Astrocyte (in vitro differentiated cells and primary cell): ENCODE measurements at regions not wholly inside any gene's neighbourhood (a gene's known extent, or its start where the extent isn't known, plus 50 kb on each side); places are given as distances from the start of the nearest gene placed in this dataset.

ENCODE experiments used
- DNase-seq: peaks from one replicate; pipeline ENCODE4 v3.0.0-alpha.2; 2010; ENCODE audit warnings: low read depth
- FAIRE-seq: peaks from 2 replicates; lab custom pipeline; 2011; peaks lifted over from hg19 to GRCh38; lab: Jason Lieb, UNC
- H2AFZ ChIP-seq: 2 replicates; pipeline ENCODE4 v1.6.0; 2012; ENCODE audit warnings: low read depth, low read length, inconsistent platforms
- H3K27ac ChIP-seq: 2 replicates; pipeline ENCODE4 v1.5.1; 2011; ENCODE audit warnings: low read depth, low read length, inconsistent platforms
- H3K27me3 ChIP-seq: 2 replicates; pipeline ENCODE4 v1.6.0; 2011; ENCODE audit warnings: low read length, inconsistent platforms; ENCODE audit not compliant: insufficient read depth
- H3K36me3 ChIP-seq: 2 replicates; pipeline ENCODE4 v1.5.1; 2011; ENCODE audit warnings: low read length, inconsistent platforms; ENCODE audit not compliant: insufficient read depth
- H3K4me1 ChIP-seq: 2 replicates; pipeline ENCODE4 v1.5.1; 2011; ENCODE audit warnings: low read length, inconsistent platforms; ENCODE audit not compliant: insufficient read depth
- H3K4me2 ChIP-seq: 2 replicates; pipeline ENCODE4 v1.6.0; 2012; ENCODE audit warnings: low read length, inconsistent platforms
- H3K4me3 ChIP-seq: 2 replicates; pipeline ENCODE4 v1.5.1; 2011; ENCODE audit warnings: low read depth, mild to moderate bottlenecking, low read length, inconsistent platforms; ENCODE audit not compliant: insufficient read depth
- H3K79me2 ChIP-seq: 2 replicates; pipeline ENCODE4 v1.6.0; 2012; ENCODE audit warnings: mild to moderate bottlenecking, low read length, inconsistent platforms; ENCODE audit not compliant: insufficient read depth
- H3K9ac ChIP-seq: 2 replicates; pipeline ENCODE4 v1.6.0; 2012; ENCODE audit warnings: mild to moderate bottlenecking, low read length, inconsistent platforms
- H3K9me3 ChIP-seq: 2 replicates; pipeline ENCODE4 v1.5.1; 2012; ENCODE audit warnings: low read depth, mild to moderate bottlenecking, low read length, inconsistent platforms; ENCODE audit not compliant: insufficient read depth
- H4K20me1 ChIP-seq: 2 replicates; pipeline ENCODE4 v1.6.0; 2012; ENCODE audit warnings: low read length, inconsistent platforms; ENCODE audit not compliant: insufficient read depth
- H3K27ac Mint-ChIP-seq: one replicate; pipeline ENCODE4 v1.8.0; 2021; ENCODE audit warnings: mild to moderate bottlenecking, mixed read lengths; ENCODE audit not compliant: unreplicated experiment
- H3K27me3 Mint-ChIP-seq: one replicate; pipeline ENCODE4 v1.8.0; 2021; ENCODE audit warnings: low read depth, mixed read lengths; ENCODE audit not compliant: unreplicated experiment
- H3K36me3 Mint-ChIP-seq: one replicate; pipeline ENCODE4 v1.8.0; 2021; ENCODE audit warnings: low read depth, mixed read lengths; ENCODE audit not compliant: unreplicated experiment
- H3K4me1 Mint-ChIP-seq: one replicate; pipeline ENCODE4 v1.8.0; 2021; ENCODE audit warnings: low read depth, mixed read lengths; ENCODE audit not compliant: unreplicated experiment
- H3K4me3 Mint-ChIP-seq: one replicate; pipeline ENCODE4 v1.8.0; 2021; ENCODE audit warnings: mild to moderate bottlenecking, moderate library complexity, mixed read lengths; ENCODE audit not compliant: unreplicated experiment
- H3K9me3 Mint-ChIP-seq: one replicate; pipeline ENCODE4 v1.8.0; 2021; ENCODE audit warnings: mild to moderate bottlenecking, mixed read lengths; ENCODE audit not compliant: unreplicated experiment
- EZH2 ChIP-seq: IDR thresholded peaks from 2 replicates; pipeline ENCODE4 v1.6.1; 2012; ENCODE audit warnings: mild to moderate bottlenecking, low read length, inconsistent platforms; ENCODE audit not compliant: insufficient read depth
- TF ChIP-seq, protein P1 (sequence below): IDR thresholded peaks from 2 replicates; pipeline ENCODE4 v1.5.1; 2011; ENCODE audit warnings: low read depth, mild to moderate bottlenecking, inconsistent platforms, low read length, moderate library complexity; ENCODE audit not compliant: insufficient read depth

GRCh38 chr7:24501009-24501408, 72.2 kb upstream of the PALS2 start:
- no peak overlapping the region for H2AFZ ChIP-seq

GRCh38 chr7:24501443-24502134, 71.7 kb upstream of the PALS2 start:
- H4K20me1 ChIP-seq: no peaks in the 10 kb centered on the region
- H3K4me3 Mint-ChIP-seq: no peak overlapping the region
- no peak overlapping the region for H2AFZ ChIP-seq
- no peak overlapping the region for H3K9ac ChIP-seq
- H3K9me3 Mint-ChIP-seq: no peaks in the 10 kb centered on the region
- DNase-seq: no peak
- FAIRE-seq: no peak
- no peak overlapping the region for H3K4me3 ChIP-seq
- peaks cover 2% of the 10 kb centered on the region for H3K27me3 Mint-ChIP-seq
- H3K36me3 ChIP-seq: no peaks in the 10 kb centered on the region
- no peaks in the 10 kb centered on the region for H3K4me1 ChIP-seq
- no peaks in the 10 kb centered on the region for H3K27me3 ChIP-seq
- H3K4me2 ChIP-seq: no peak overlapping the region
- no peaks in the 10 kb centered on the region for H3K36me3 Mint-ChIP-seq
- peaks cover 4% of the 10 kb centered on the region for H3K4me1 Mint-ChIP-seq
- no peaks in the 10 kb centered on the region for H3K9me3 ChIP-seq
- H3K27ac ChIP-seq: no peak overlapping the region
- TF ChIP-seq, protein P1, sequence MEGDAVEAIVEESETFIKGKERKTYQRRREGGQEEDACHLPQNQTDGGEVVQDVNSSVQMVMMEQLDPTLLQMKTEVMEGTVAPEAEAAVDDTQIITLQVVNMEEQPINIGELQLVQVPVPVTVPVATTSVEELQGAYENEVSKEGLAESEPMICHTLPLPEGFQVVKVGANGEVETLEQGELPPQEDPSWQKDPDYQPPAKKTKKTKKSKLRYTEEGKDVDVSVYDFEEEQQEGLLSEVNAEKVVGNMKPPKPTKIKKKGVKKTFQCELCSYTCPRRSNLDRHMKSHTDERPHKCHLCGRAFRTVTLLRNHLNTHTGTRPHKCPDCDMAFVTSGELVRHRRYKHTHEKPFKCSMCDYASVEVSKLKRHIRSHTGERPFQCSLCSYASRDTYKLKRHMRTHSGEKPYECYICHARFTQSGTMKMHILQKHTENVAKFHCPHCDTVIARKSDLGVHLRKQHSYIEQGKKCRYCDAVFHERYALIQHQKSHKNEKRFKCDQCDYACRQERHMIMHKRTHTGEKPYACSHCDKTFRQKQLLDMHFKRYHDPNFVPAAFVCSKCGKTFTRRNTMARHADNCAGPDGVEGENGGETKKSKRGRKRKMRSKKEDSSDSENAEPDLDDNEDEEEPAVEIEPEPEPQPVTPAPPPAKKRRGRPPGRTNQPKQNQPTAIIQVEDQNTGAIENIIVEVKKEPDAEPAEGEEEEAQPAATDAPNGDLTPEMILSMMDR: no peak
- no peak for TF ChIP-seq EZH2
- no peak overlapping the region for H3K27ac Mint-ChIP-seq
- H3K79me2 ChIP-seq: no peaks in the 10 kb centered on the region

More at GRCh38 chr7:24501009-24501408, 72.2 kb upstream of the PALS2 start:
- no peak overlapping the region for H3K27ac Mint-ChIP-seq
- H3K9ac ChIP-seq: no peak overlapping the region
- H4K20me1 ChIP-seq: no peaks in the 10 kb centered on the region
- H3K9me3 Mint-ChIP-seq: no peaks in the 10 kb centered on the region
- no peak overlapping the region for H3K4me3 Mint-ChIP-seq
- H3K27me3 Mint-ChIP-seq: peaks cover 2% of the 10 kb centered on the region
- H3K4me3 ChIP-seq: no peak overlapping the region
- no peak for DNase-seq
- no peak overlapping the region for H3K4me2 ChIP-seq
- no peak overlapping the region for H3K27ac ChIP-seq
- no peaks in the 10 kb centered on the region for H3K9me3 ChIP-seq
- no peaks in the 10 kb centered on the region for H3K36me3 Mint-ChIP-seq
- peaks cover 7% of the 10 kb centered on the region for H3K4me1 Mint-ChIP-seq
- H3K79me2 ChIP-seq: no peaks in the 10 kb centered on the region
- no peaks in the 10 kb centered on the region for H3K36me3 ChIP-seq
- no peak for FAIRE-seq
- H3K4me1 ChIP-seq: no peaks in the 10 kb centered on the region
- H3K27me3 ChIP-seq: no peaks in the 10 kb centered on the region
- TF ChIP-seq, protein P1: no peak
- TF ChIP-seq EZH2: no peak

DNA sequence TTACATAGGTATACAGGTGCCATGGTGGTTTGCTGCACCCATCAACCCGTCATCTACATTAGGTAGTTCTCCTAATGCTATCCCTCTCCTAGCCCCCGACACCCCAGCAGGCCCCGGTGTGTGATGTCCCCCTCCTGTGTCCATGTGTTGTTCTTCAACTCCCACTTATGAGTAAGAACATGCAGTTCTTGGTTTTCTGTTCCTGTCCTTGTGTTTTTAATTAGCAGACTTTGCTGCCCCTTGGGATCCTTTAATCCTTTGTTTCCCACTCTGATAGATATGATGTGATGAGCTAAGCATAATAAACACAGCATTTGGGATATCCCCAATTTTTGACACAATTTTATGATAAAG, 71.1 kb upstream of the PALS2 start:
- no peak overlapping the region for H2AFZ ChIP-seq
- no peaks in the 10 kb centered on the region for H3K79me2 ChIP-seq
- no peak overlapping the region for H3K4me3 Mint-ChIP-seq
- FAIRE-seq: no peak
- H3K36me3 ChIP-seq: no peaks in the 10 kb centered on the region
- H3K4me1 ChIP-seq: no peaks in the 10 kb centered on the region
- no peaks in the 10 kb centered on the region for H3K36me3 Mint-ChIP-seq
- no peak overlapping the region for H3K27ac Mint-ChIP-seq
- no peak overlapping the region for H3K27ac ChIP-seq
- H3K27me3 Mint-ChIP-seq: peaks cover 2% of the 10 kb centered on the region
- no peak for DNase-seq
- no peaks in the 10 kb centered on the region for H3K9me3 Mint-ChIP-seq
- H3K9me3 ChIP-seq: no peaks in the 10 kb centered on the region
- no peaks in the 10 kb centered on the region for H3K27me3 ChIP-seq
- H3K9ac ChIP-seq: no peak overlapping the region
- no peak overlapping the region for H3K4me3 ChIP-seq
- no peak overlapping the region for H3K4me2 ChIP-seq
- no peak for TF ChIP-seq EZH2
- TF ChIP-seq, protein P1: no peak
- no peaks in the 10 kb centered on the region for H4K20me1 ChIP-seq
- peaks cover 4% of the 10 kb centered on the region for H3K4me1 Mint-ChIP-seq
